Ovary (tissue), 3 donors: ENCODE measurements at regions not wholly inside any gene's neighbourhood (a gene's known extent, or its start where the extent isn't known, plus 50 kb on each side); places are given as distances from the start of the nearest gene placed in this dataset.

Source experiments
- CTCF ChIP-seq, 3 donors: fragments of 450-650 bp in 2 of 3; fragments of 200-600 bp in 1 of 3; IDR thresholded peaks; one replicate each; pipeline versions ENCODE4 v1.5.1 to v1.8.0; 2016 to 2022; ENCODE audit warnings: antibody characterized with exemption in 3 of 3, mild to moderate bottlenecking in 1 of 3
- EP300 ChIP-seq: sonication (generic); formaldehyde crosslinking; IDR thresholded peaks from one replicate; pipeline ENCODE4 v1.6.1; 2017; ENCODE audit warnings: antibody characterized with exemption
- POLR2A ChIP-seq: fragments of 450-650 bp; IDR thresholded peaks from one replicate; pipeline ENCODE4 v1.6.1; 2017; ENCODE audit warnings: antibody characterized with exemption, mild to moderate bottlenecking, moderate library complexity
- donor health status: DM: no; HTN: no; CAD: no.

- TF ChIP-seq CTCF (IDR thresholded peaks at IDR 0.05) (no peak), EP300 (no peak), POLR2A (no peak)
These were observed 220.0 kb downstream of the QKI start for GRCh38 chr6:163634211-163635171.
